ENCODE measurements at regions not wholly inside any gene's neighbourhood (a gene's known extent, or its start where the extent isn't known, plus 50 kb on each side); places are given as distances from the start of the nearest gene placed in this dataset.

GRCh38 chr2:239459056-239459455 is 58.2 kb upstream of the HDAC4 start:
- intact Hi-C loops (cut with micrococcal nuclease): no loop called here
- WGBS (ENCODE audit: insufficient coverage): 98% methylated on average over 6 of the region's 6 CpGs

GRCh38 chr2:239457586-239458445 is 57.0 kb upstream of the HDAC4 start:
- no peak overlapping the region for H3K9ac ChIP-seq (ENCODE audit: insufficient read depth, low read length, poor library complexity, severe bottlenecking)
- no peak for TF ChIP-seq CTCF (IDR thresholded peaks at IDR 0.05)
- H3K4me3 Mint-ChIP-seq: no peak overlapping the region
- H3K4me1 Mint-ChIP-seq: peaks cover 3% of the 10 kb centered on the region
- no peak overlapping the region for H3K4me3 ChIP-seq (replicated peaks in 1 of 3; ENCODE audit: low read depth in 2 of 3, low read length in 3 of 3)
- H3K27me3 Mint-ChIP-seq (ENCODE audit: low read depth in 3 of 3): peaks cover 22 to 31% (median 31%) of the 10 kb centered on the region in 3 donors
- no peak for DNase-seq
- no peaks in the 10 kb centered on the region for H3K36me3 ChIP-seq (replicated peaks in 1 of 2; ENCODE audit: control insufficient read depth in 1 of 2, insufficient read depth in 2 of 2, low read length in 2 of 2)
- no peaks in the 10 kb centered on the region for H3K9me3 ChIP-seq (replicated peaks in 1 of 2; ENCODE audit: control insufficient read depth in 1 of 2, insufficient read depth in 1 of 2, low read length in 2 of 2)
- H3K9me3 Mint-ChIP-seq: peaks cover 4 to 12% (median 6%) of the 10 kb centered on the region in 7 donors
- H3K27me3 ChIP-seq (ENCODE audit: control insufficient read depth in 2 of 2, insufficient read depth in 2 of 2, low read length in 2 of 2): peaks cover 0 to 2% of the 10 kb centered on the region in 2 donors
- H3K27ac ChIP-seq (ENCODE audit: low read depth in 1 of 2, low read length in 2 of 2): no peak overlapping the region
- no peak overlapping the region for H3K27ac Mint-ChIP-seq
- 96% methylated on average over 16 of the region's 17 CpGs for WGBS (ENCODE audit: insufficient coverage)
- H3K79me2 ChIP-seq (ENCODE audit: insufficient read depth, low read length): no peaks in the 10 kb centered on the region
- intact Hi-C loops (cut with micrococcal nuclease): no loop called here
- H2AFZ ChIP-seq (ENCODE audit: insufficient read depth, low read depth, low read length, poor library complexity, severe bottlenecking): no peak overlapping the region
- no peaks in the 10 kb centered on the region for H3K36me3 Mint-ChIP-seq
- H3K4me1 ChIP-seq (ENCODE audit: control insufficient read depth in 1 of 2, insufficient read depth in 2 of 2, low read length in 2 of 2): no peaks in the 10 kb centered on the region
- H3K4me2 ChIP-seq (replicated peaks; ENCODE audit: extremely low read depth, low read length, poor library complexity, severe bottlenecking): no peak overlapping the region
- no peaks in the 10 kb centered on the region for H4K20me1 ChIP-seq (ENCODE audit: insufficient read depth, low read length)

More at GRCh38 chr2:239459056-239459455, 58.2 kb upstream of the HDAC4 start:
- no peak for TF ChIP-seq CTCF (IDR thresholded peaks at IDR 0.05)
- Histone ChIP-seq H3K9ac (ENCODE audit: insufficient read depth, low read length, poor library complexity, severe bottlenecking) (no peak overlapping the region), H3K4me2 (replicated peaks; ENCODE audit: extremely low read depth, low read length, poor library complexity, severe bottlenecking) (no peak overlapping the region), H2AFZ (ENCODE audit: insufficient read depth, low read depth, low read length, poor library complexity, severe bottlenecking) (no peak overlapping the region), H3K27me3 (ENCODE audit: control insufficient read depth in 2 of 2, insufficient read depth in 2 of 2, low read length in 2 of 2) (peaks cover 0 to 2% of the 10 kb centered on the region in 2 donors), H3K36me3 (replicated peaks in 1 of 2; ENCODE audit: control insufficient read depth in 1 of 2, insufficient read depth in 2 of 2, low read length in 2 of 2) (no peaks in the 10 kb centered on the region), H3K4me3 (replicated peaks in 1 of 3; ENCODE audit: low read depth in 2 of 3, low read length in 3 of 3) (no peak overlapping the region), H3K27ac (ENCODE audit: low read depth in 1 of 2, low read length in 2 of 2) (no peak overlapping the region), H3K79me2 (ENCODE audit: insufficient read depth, low read length) (no peaks in the 10 kb centered on the region), H3K4me1 (ENCODE audit: control insufficient read depth in 1 of 2, insufficient read depth in 2 of 2, low read length in 2 of 2) (peaks cover 11 to 12% of the 10 kb centered on the region in 2 donors), H4K20me1 (ENCODE audit: insufficient read depth, low read length) (no peaks in the 10 kb centered on the region), H3K9me3 (replicated peaks in 1 of 2; ENCODE audit: control insufficient read depth in 1 of 2, insufficient read depth in 1 of 2, low read length in 2 of 2) (no peaks in the 10 kb centered on the region)
- peaks cover 19 to 25% (median 19%) of the 10 kb centered on the region in 3 donors for H3K27me3 Mint-ChIP-seq (ENCODE audit: low read depth in 3 of 3)
- H3K9me3 Mint-ChIP-seq: peaks cover 0 to 6% (median 4%) of the 10 kb centered on the region in 7 donors
- H3K27ac Mint-ChIP-seq: peak overlapping the region in 1 of 7 donors; percentile 27
- H3K36me3 Mint-ChIP-seq: peaks cover 0 to 2% of the 10 kb centered on the region in 2 donors
- no peak for DNase-seq
- no peak overlapping the region for H3K4me3 Mint-ChIP-seq
- peaks cover 13% of the 10 kb centered on the region for H3K4me1 Mint-ChIP-seq
